OCI-LY3 (cell line): ENCODE measurements at regions not wholly inside any gene's neighbourhood (a gene's known extent, or its start where the extent isn't known, plus 50 kb on each side); places are given as distances from the start of the nearest gene placed in this dataset.

Source experiments
- H2AFZ ChIP-seq: fragments of 200-600, 300-600 bp; shearing (Covaris generic); 2 replicates; pipeline ENCODE4 v1.6.0; 2014; ENCODE audit warnings: antibody characterized with exemption, low read depth, low read length
- H3K27ac ChIP-seq: fragments of 200-600, 300-600 bp; sonication (generic); 2 replicates; pipeline ENCODE4 v1.5.1; 2014; ENCODE audit warnings: mild to moderate bottlenecking, low read length, moderate library complexity, mixed read lengths
- H3K27me3 ChIP-seq: fragments of 200-600, 300-600 bp; sonication (generic); 2 replicates; pipeline ENCODE4 v1.6.1; 2014; ENCODE audit warnings: low read depth, low read length, mixed read lengths
- H3K36me3 ChIP-seq: fragments of 200-600, 300-600 bp; sonication (generic); replicated peaks from 2 replicates; pipeline ENCODE3; 2014; ENCODE audit warnings: low read depth, low read length, mixed read lengths
- H3K4me1 ChIP-seq: fragments of 300-600, 200-600 bp; sonication (generic); 2 replicates; pipeline ENCODE4 v1.6.1; 2014; ENCODE audit warnings: low read length, mixed read lengths
- H3K4me2 ChIP-seq: fragments of 200-600, 300-600 bp; sonication (generic); 2 replicates; pipeline ENCODE4 v1.6.1; 2014; ENCODE audit warnings: low read length, mixed read lengths
- H3K4me3 ChIP-seq: fragments of 300-600, 200-600 bp; sonication (generic); 2 replicates; pipeline ENCODE4 v1.5.1; 2014; ENCODE audit warnings: antibody characterized with exemption, mild to moderate bottlenecking, low read length, moderate library complexity
- H3K79me2 ChIP-seq: fragments of 300-600, 200-600 bp; shearing (Covaris generic); 2 replicates; pipeline ENCODE4 v1.6.1; 2014; ENCODE audit warnings: mild to moderate bottlenecking, low read length, mixed read lengths
- H3K9ac ChIP-seq: fragments of 300-600, 200-600 bp; shearing (Covaris generic); 2 replicates; pipeline ENCODE4 v1.6.0; 2014; ENCODE audit warnings: mild to moderate bottlenecking, low read length, moderate library complexity
- H3K9me3 ChIP-seq: fragments of 200-600, 300-600 bp; shearing (Covaris generic); 2 replicates; pipeline ENCODE4 v1.6.1; 2014; ENCODE audit warnings: low read length, mixed read lengths; ENCODE audit not compliant: insufficient read depth
- H4K20me1 ChIP-seq: fragments of 200-600, 300-600 bp; sonication (generic); 2 replicates; pipeline ENCODE4 v1.6.1; 2016; ENCODE audit warnings: low read length, mixed read lengths; ENCODE audit not compliant: insufficient read depth
- CTCF ChIP-seq: fragments of 200-600, 300-600 bp; sonication (generic); IDR thresholded peaks from 2 replicates; pipeline ENCODE4 v1.5.1; 2014; ENCODE audit warnings: antibody characterized with exemption, low read length, low read depth
- EZH2phosphoT487 ChIP-seq: fragments of 200-600 bp; shearing (Covaris generic); IDR thresholded peaks from 2 replicates; pipeline ENCODE4 v1.6.1; 2018; ENCODE audit warnings: antibody characterized with exemption, mixed run types, low read depth

- no peak overlapping the region for H3K27ac ChIP-seq
- TF ChIP-seq EZH2phosphoT487 (no peak), CTCF (no peak)
- H3K36me3 ChIP-seq, result no peaks in the 10 kb centered on the region
- H3K27me3 ChIP-seq, result no peaks in the 10 kb centered on the region
- H3K4me3 ChIP-seq, result no peak overlapping the region
- no peaks in the 10 kb centered on the region for H3K79me2 ChIP-seq
- no peak overlapping the region for H3K9ac ChIP-seq
- no peaks in the 10 kb centered on the region for H4K20me1 ChIP-seq
- no peak overlapping the region for H2AFZ ChIP-seq
- H3K9me3 ChIP-seq, result no peaks in the 10 kb centered on the region
- H3K4me1 ChIP-seq, result no peaks in the 10 kb centered on the region
- no peak overlapping the region for H3K4me2 ChIP-seq
Observed at GRCh38 chr4:173766171-173766600, 236.2 kb upstream of the HAND2 start.

- Histone ChIP-seq H3K36me3 (no peaks in the 10 kb centered on the region), H4K20me1 (no peaks in the 10 kb centered on the region), H2AFZ (no peak overlapping the region), H3K27ac (no peak overlapping the region), H3K4me1 (no peaks in the 10 kb centered on the region), H3K27me3 (no peaks in the 10 kb centered on the region), H3K9ac (no peak overlapping the region), H3K9me3 (no peaks in the 10 kb centered on the region), H3K4me3 (no peak overlapping the region), H3K79me2 (no peaks in the 10 kb centered on the region), H3K4me2 (no peak overlapping the region)
- TF ChIP-seq EZH2phosphoT487 (no peak), CTCF (no peak)
Observed at GRCh38 chr4:173765751-173766150, 235.7 kb upstream of the HAND2 start.

GRCh38 chr4:173763389-173763788, 233.4 kb upstream of the HAND2 start:
- H3K4me3 ChIP-seq, result no peak overlapping the region

DNA sequence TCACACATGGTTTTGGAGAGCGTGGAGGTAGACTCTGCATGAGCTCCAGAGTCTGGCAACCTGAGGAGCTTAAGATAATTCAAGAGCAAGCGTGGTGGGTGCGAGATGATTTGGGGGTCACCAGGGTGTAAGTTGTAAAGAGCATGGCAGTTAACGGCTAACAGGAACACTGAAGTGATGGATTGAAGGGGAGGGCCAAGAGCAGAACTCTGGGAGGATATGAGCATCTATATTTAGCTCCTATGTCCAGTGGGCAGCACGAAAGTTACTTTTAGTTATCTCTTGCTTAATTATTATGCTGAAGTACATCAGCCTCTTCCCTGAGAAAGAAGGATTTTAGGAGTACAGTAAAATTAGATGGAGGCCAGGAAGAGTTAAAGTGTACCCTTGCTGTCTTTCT, 231.9 kb upstream of the HAND2 start:
- H3K79me2 ChIP-seq, result no peaks in the 10 kb centered on the region
- no peak overlapping the region for H3K9ac ChIP-seq
- H4K20me1 ChIP-seq, result no peaks in the 10 kb centered on the region
- H2AFZ ChIP-seq, result no peak overlapping the region
- H3K4me3 ChIP-seq, result no peak overlapping the region
- TF ChIP-seq CTCF, result no peak
- no peak for TF ChIP-seq EZH2phosphoT487
- H3K4me2 ChIP-seq, result no peak overlapping the region
- H3K27me3 ChIP-seq, result no peaks in the 10 kb centered on the region
- no peaks in the 10 kb centered on the region for H3K9me3 ChIP-seq
- no peak overlapping the region for H3K27ac ChIP-seq
- H3K4me1 ChIP-seq, result no peaks in the 10 kb centered on the region
- no peaks in the 10 kb centered on the region for H3K36me3 ChIP-seq

More at GRCh38 chr4:173763389-173763788, 233.4 kb upstream of the HAND2 start:
- Histone ChIP-seq H3K27ac (no peak overlapping the region), H3K79me2 (no peaks in the 10 kb centered on the region), H3K27me3 (no peaks in the 10 kb centered on the region), H3K9me3 (no peaks in the 10 kb centered on the region), H3K4me2 (no peak overlapping the region), H3K4me1 (no peaks in the 10 kb centered on the region), H4K20me1 (no peaks in the 10 kb centered on the region), H2AFZ (no peak overlapping the region), H3K36me3 (no peaks in the 10 kb centered on the region), H3K9ac (no peak overlapping the region)
- TF ChIP-seq CTCF, result no peak
- no peak for TF ChIP-seq EZH2phosphoT487
